GM18511 (cell line): ENCODE measurements at regions not wholly inside any gene's neighbourhood (a gene's known extent, or its start where the extent isn't known, plus 50 kb on each side); places are given as distances from the start of the nearest gene placed in this dataset.

ENCODE experiments used
- ATAC-seq: cut with Tn5 transposase; IDR thresholded peaks from one replicate; pipeline ENCODE4 v1.9.1; 2021; ENCODE audit warnings: mild to moderate bottlenecking, moderate library complexity; ENCODE audit not compliant: unreplicated experiment

DNA sequence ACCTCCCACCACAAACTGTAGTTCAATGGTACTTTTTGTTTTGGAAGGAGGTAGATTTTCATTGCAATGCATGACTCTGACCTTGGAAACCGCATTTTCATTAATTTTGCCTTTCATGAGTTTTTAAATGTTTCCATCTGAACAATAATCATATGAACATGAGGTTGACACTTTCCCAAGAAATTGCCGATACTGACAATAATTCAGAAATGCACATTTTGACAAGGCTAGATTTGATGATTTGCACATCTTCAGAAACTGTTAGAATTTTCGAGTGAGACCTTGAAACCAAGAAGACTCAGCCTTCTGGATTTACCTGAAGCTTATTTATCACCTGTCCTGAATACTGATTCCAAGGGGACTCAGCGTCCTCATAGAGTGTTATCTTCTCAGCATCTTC lies 93.8 kb upstream of the NTRK2 start:
- no peak for ATAC-seq

DNA sequence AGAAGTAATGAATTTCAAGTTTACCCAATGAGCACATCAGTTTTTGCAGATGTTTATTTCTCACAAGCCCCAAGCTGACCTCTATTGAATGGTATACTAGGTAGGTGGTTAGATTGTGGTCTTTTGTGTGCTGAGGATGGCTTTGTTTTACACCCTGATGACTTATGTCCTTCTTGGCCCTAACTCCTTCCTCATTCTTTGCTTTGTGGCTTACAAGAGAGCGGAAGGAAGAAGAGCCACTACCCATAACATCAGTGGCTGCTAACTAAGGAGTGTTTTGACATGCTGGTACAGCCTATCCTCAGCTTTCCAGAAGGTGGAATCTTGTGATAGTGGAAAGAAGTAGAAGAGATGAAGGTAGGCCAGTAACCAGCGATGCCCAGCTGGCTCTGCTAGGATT lies 85.7 kb upstream of the NTRK2 start:
- no peak for ATAC-seq

DNA sequence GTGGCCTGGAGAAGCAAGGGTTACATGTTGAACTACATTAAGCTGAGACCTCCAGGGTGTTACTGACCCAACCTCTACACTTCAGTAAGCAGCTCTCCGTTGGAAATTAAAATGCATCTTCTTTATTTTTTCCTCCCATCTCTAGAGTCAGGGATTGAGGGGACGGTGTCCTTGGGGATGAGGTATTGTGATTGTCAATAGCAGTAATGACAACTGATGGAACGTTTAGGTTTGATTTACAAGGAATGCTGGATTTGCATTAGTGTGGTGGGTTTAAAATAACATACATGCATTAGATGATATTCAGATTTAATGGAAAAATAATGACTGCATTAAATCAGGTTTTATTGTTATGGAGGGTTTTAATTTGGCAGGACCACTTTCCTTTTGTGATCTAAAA lies 82.9 kb upstream of the NTRK2 start:
- ATAC-seq = no peak

DNA sequence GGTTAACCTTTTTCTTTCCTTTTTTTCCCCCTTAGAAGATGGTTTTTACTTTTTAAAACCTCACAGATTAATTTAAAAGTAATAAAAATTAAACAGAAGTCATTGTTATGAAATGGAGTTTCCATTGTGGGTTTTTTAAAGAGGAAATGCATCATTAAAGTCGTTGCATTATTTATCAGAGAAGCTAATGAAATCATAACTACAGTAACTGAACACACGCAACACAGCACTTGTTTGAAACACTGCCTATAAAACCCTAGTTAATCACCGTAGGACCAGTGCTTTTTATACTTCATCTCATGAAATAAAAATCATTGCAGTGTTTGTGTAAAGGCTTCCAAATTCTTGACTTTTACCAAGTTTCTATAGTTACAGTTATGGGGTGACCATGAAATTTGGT lies 82.4 kb upstream of the NTRK2 start:
- no peak for ATAC-seq

DNA sequence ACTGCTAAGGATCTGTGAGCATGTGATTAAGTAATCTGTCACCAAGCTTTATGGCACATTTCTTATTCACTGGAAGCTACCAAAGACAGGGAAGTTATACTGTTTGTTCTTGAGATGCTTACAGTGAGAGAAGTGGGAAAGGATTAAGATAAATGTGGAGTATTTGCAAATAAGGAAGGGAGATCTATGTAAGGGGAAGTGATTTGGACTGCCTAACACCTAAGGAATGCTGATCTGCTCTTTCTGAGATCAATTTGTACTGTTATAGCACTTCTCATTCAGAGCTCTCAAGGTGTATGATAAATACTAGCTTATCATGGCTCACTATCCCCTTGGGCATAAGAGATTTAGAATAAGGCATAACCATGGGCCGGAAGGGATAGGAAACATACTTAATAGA lies 80.0 kb upstream of the NTRK2 start:
- ATAC-seq = no peak

DNA sequence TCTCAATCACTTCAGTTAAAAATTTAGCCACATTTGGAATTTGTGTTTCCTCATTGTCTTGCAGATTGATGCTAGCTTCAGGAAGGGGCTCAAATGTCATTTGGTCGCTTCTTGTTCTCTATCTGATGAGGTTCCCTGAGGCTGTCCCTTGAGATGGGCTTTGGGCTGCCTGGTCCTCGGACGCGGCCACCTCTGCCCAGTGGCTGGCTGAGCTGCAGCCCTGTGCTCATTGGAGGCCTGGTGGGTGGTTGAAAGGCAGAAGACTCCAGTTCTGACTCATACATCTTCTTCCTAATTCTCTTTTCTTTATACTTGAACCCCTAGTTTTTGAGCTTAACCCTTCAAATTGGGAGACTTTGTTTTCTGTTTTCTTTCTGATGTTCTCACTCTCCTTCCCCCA lies 78.8 kb upstream of the NTRK2 start:
- ATAC-seq = no peak

DNA sequence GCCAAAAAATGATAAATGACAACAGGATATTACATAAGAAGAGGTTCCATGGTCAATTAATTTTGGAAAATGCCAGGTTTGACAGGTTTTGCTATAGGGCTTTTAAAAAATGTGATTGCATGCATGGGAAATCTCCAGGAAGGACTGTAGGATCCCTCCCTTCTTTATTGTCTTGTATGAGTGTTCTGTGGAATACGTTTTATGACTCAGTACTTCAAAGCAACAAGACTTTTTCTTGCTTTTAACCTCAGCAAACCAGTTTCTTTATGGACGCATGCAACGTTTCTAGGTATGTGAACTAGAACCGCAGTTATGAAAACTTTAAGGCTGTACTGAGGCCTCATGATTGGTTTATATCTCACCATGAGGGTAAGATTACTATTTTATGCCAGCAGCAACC lies 76.6 kb upstream of the NTRK2 start:
- no peak for ATAC-seq

DNA sequence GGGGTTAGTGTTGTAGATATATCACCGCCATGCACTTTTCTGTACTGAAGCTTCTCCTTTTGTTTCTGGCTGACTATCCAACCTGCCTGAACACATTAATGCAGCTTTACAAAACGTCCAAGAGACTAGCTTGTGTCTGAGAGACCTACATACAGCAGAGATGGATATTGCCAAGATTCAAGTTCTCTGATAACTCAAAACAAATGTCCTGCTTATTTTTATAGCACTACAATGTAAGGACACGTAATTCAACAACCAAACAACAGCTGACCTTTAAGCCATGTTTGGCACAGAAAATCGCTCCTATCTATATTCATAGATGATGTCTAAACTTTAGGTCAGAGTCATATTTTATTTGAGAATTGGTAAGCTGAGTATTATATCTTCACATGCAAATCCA lies 76.2 kb upstream of the NTRK2 start:
- ATAC-seq = no peak

DNA sequence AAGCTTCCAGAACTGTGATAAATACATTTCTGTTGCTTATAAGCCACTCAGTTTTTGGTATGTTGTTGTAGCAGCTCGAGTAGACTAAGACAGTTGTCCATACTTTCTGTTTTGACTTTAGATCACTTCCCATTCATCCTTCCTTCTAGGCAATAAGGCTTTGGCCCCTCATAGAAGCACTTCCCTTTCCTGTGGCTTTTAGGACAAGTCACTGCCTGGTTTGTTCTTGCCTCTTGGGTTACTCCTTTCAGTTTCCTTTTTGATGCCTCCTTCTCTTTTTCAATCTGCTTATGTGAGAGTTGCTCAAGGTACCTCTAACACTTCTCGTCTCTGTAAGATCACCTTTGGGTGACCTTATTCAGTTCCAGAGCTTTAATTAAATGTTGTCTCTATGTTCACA lies 72.4 kb upstream of the NTRK2 start:
- peak; percentile 97 for ATAC-seq

DNA sequence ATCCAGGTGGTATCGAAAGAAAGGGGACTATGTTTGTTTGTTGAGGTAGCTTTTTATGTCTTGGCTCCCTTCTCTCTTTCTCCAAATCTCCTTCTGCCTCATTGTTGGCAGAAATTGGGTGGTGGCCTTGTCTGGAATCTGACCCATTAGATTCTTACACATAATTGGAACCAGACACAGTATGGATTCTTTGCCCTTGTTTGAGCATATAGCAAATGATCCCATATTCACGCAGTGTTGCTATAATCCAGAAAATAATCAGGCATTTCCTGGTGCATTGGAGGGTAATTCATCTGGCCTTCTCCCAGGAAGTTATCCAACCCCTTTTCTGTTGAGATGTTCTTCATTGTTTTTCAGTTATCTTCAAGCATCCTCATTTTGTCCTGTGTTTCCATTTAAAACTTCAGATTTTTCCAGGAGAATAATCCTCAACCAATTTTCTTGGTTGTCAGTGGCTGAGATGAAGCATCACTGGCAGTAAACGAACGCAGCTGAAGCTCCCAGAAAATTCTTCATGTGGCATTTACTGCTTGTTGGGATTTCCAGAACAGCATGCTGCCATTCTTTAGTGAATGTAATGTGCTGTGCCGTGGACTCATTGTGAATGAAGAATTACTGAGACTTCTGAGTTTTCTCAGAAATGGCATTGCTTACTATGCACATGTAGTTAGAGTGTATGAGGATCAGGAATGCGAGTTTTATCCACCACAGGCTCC lies 70.5 kb upstream of the NTRK2 start:
- no peak for ATAC-seq

DNA sequence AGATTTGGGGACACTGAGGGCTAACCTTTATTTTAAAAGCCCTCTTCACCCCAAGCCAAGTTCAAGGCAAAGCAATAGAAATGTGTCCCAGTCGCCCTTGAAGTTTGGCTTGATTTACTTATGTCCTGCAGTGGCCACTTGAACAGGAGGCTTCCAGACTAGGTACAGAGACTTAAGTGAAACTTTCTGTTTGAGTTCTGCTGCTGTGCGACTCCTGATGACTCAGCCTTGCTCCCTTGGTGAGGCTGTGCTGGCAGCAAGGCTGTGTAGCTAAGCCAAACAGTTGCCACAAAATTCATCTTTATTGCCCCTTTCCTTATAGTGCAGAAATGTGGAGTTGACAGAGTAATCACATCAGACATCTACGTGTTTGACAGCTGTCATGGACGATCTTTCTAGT lies 68.8 kb upstream of the NTRK2 start:
- ATAC-seq = no peak

DNA sequence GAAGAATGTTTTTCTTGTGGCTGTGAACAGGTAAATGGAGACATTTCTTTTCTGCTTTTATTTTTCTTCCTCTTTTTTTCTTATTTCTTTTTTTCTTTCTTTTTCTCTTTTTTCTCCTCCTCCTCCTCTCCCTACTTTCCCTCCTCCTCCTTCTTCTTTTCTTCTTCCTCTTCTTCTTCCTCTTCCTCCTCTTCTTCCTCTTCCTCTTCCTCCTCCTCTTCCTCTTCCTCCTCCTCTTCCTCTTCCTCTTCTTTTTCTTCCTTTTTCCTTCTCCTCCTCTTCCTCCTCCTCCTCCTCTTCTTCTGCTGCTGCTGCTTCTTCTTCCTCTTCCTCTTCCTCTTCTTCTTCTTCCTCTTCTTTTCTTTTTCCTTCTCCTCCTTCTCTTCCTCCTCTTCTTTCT lies 65.3 kb upstream of the NTRK2 start:
- no peak for ATAC-seq

DNA sequence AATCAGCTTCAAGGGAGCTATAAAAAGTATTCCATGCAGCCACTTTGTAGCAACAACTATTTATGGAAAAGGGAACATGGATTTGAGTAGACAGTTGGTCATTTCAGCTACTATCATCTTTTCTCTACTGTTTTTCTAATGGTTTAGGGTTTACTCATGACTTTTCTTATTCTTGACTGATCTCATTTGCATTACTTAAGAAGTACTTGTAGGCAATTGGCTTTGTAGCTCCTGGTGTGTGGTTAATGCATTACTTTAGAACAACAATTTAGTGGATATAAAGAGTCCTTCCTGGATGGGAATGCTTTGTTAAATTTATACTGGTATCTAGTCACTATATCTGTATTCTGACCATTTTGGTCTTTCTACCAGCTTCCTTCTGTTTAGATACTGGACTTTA lies 59.8 kb upstream of the NTRK2 start:
- ATAC-seq = no peak

DNA sequence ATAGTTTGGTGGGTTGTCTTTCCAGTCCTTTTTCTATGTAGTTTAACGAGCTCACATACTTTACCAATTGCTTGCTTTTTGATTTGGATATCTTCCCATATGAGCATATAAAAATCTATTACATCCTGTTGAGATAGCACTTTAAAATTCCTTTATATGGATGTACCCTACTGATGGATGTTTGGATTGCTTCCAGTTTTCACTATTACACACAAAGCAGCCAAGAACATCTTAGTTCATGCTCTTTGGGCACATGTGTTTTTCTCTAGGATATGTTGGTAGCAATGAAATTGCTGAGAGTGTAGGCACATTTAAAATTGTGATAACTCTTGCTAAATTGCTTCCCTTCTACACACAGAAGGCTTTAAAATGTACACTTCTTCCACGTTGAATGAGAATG lies 56.1 kb upstream of the NTRK2 start:
- no peak for ATAC-seq

DNA sequence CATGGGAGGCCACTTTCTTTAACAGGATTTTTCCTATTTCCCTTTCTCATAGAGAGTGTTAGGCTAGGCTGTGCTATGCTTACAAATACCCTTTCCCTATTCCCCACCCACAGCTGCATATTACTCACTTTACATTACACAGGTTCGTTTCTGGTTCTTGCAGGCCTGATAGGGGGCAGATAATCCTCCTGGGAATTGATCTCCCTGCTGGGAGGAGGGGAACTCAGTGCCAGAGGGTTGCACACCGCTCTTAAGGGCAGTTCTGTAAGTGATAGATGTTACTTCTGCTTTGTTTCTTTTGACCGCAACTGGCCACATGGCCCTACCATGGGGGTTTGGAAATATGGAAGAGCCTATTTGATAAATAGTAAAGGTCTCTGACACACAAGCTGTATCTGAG lies 54.0 kb upstream of the NTRK2 start:
- ATAC-seq = no peak

DNA sequence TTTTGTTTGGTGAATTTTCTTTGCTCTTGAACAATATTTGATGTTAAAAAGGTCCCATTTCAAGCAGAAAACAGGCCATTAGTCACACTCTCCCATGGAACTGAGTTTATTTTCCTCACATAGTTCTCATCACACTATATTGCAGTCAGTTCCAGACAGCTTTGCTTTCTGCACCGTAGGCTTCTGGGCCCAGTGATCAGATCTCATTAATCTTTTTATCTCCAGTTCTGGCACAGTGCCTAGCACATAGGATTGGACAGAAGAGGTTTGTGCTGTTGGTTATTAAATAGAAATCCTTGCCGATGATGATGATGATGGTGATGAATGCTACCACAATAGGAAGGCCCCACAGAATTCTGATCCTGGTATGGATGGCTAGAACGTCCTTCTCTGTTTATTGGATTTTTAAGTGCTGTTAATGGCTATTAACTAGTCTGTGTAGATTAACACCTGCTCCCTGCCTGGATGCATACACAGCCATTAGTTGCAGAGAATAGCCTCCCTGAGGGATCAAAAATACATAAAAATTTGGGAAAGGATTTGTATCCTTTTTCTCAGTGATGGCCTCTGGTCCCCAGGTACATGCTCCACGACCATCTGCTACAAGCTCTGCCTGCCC lies 52.0 kb upstream of the NTRK2 start:
- ATAC-seq = no peak
